Thymus (tissue), 11 donors: ENCODE measurements at regions not wholly inside any gene's neighbourhood (a gene's known extent, or its start where the extent isn't known, plus 50 kb on each side); places are given as distances from the start of the nearest gene placed in this dataset.

Experiments
- DNase-seq, 9 donors: peaks; one replicate each; pipeline ENCODE4 v3.0.0-alpha.2; 2013; ENCODE audit warnings: low spot score in 9 of 9, low read depth in 6 of 9, missing footprints in 1 of 9
- H3K27ac ChIP-seq, 2 donors: one replicate each; pipeline ENCODE4 v1.5.1; 2013; ENCODE audit warnings: control low read depth in 1 of 2, low read depth in 1 of 2, low read length in 1 of 2, mild to moderate bottlenecking in 1 of 2, moderate library complexity in 1 of 2
- H3K27me3 ChIP-seq, 2 donors: one replicate each; pipeline ENCODE4 v1.5.1; 2013; ENCODE audit warnings: low read length in 1 of 2; ENCODE audit not compliant: control insufficient read depth in 2 of 2, insufficient read depth in 1 of 2
- H3K36me3 ChIP-seq, 2 donors: one replicate each; pipeline ENCODE4 v1.5.1; 2013; ENCODE audit warnings: low read length in 1 of 2, mild to moderate bottlenecking in 1 of 2, moderate library complexity in 1 of 2; ENCODE audit not compliant: control insufficient read depth in 2 of 2, insufficient read depth in 2 of 2
- H3K4me1 ChIP-seq, 2 donors: one replicate each; pipeline ENCODE4 v1.5.1; 2013; ENCODE audit warnings: low read length in 2 of 2; ENCODE audit not compliant: control insufficient read depth in 2 of 2, insufficient read depth in 2 of 2
- H3K4me3 ChIP-seq, 2 donors: one replicate each; pipeline ENCODE4 v1.5.1; 2013; ENCODE audit warnings: low read length in 2 of 2, control low read depth in 1 of 2, mild to moderate bottlenecking in 1 of 2
- H3K9me3 ChIP-seq, 2 donors: one replicate each; pipeline ENCODE4 v1.5.1; 2013; ENCODE audit warnings: low read length in 1 of 2, mild to moderate bottlenecking in 1 of 2; ENCODE audit not compliant: control insufficient read depth in 2 of 2, insufficient read depth in 1 of 2
- WGBS: extraction: QIAGEN DNeasy Blood & Tissue Kit; methylation state at CpG from one replicate; pipeline ENCODE4 v1.1.7; 2013; 5-methylcytosine and 5-hydroxymethylcytosine counted together
- donor health status: healthy.

DNA sequence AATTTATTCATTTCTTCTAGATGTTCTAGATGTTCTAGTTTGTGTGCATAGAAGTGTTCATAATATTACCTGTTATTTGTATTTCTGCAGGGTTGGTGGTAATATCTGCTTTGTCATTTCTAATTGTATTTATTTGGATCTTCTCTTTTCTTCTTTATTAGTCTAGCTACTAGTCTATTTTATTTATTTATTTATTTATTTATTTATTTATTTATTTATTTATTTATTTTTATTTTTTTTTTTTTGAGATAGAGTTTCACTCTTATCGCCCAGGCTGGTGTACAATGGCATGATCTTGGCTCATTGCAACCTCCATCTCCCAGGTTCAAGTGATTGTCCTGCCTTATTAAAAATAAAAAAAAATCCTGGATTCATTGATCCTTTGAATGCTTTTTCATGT, 114.8 kb upstream of the THSD7A start:
- H3K9me3 ChIP-seq = peaks cover 1 to 14% of the 10 kb centered on the region in 2 donors
- H3K27ac ChIP-seq = no peak overlapping the region
- no peaks in the 10 kb centered on the region for H3K27me3 ChIP-seq
- no peak overlapping the region for H3K4me3 ChIP-seq
- H3K36me3 ChIP-seq = no peaks in the 10 kb centered on the region
- H3K4me1 ChIP-seq = no peaks in the 10 kb centered on the region
- WGBS = 96% methylated on average over 1 of the region's 1 CpG
- no peak for DNase-seq

- Histone ChIP-seq H3K9me3 (peaks cover 1 to 14% of the 10 kb centered on the region in 2 donors), H3K4me3 (no peak overlapping the region), H3K27me3 (no peaks in the 10 kb centered on the region), H3K27ac (no peak overlapping the region), H3K4me1 (no peaks in the 10 kb centered on the region), H3K36me3 (no peaks in the 10 kb centered on the region)
- WGBS = 93% methylated on average over 4 of the region's 4 CpGs
- no peak for DNase-seq
Observed at GRCh38 chr7:11950281-11950680, 118.3 kb upstream of the THSD7A start.

GRCh38 chr7:11950942-11951341, 118.9 kb upstream of the THSD7A start:
- 95% methylated on average over 3 of the region's 3 CpGs for WGBS

DNA sequence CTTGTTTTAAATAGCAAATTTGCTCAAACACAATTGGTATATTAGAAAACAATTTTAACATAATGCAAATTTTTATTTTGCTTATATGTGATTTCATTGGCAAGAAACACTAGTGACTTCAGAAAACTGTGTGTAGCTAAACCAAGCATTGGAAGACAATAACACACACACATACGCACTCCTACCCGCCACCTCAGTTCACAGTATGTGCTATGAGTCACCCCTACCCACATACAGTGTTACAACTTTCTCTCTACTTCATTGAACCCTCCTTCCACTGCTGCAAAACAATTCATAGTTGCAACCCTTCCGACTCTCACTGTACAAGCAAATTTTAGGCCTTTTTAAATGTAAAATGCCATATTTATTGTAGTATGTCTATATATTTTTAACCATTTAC, 119.9 kb upstream of the THSD7A start:
- H3K36me3 ChIP-seq = no peaks in the 10 kb centered on the region
- no peak for DNase-seq
- H3K27ac ChIP-seq = no peak overlapping the region
- H3K4me3 ChIP-seq = no peak overlapping the region
- WGBS = 91% methylated on average over 3 of the region's 3 CpGs
- H3K9me3 ChIP-seq = peaks cover 1 to 14% of the 10 kb centered on the region in 2 donors
- no peaks in the 10 kb centered on the region for H3K27me3 ChIP-seq
- no peaks in the 10 kb centered on the region for H3K4me1 ChIP-seq

More at GRCh38 chr7:11950942-11951341, 118.9 kb upstream of the THSD7A start:
- H3K4me1 ChIP-seq = no peaks in the 10 kb centered on the region
- H3K36me3 ChIP-seq = no peaks in the 10 kb centered on the region
- H3K9me3 ChIP-seq = peaks cover 1 to 14% of the 10 kb centered on the region in 2 donors
- DNase-seq = no peak
- H3K27me3 ChIP-seq = no peaks in the 10 kb centered on the region
- H3K4me3 ChIP-seq = no peak overlapping the region
- no peak overlapping the region for H3K27ac ChIP-seq

- no peaks in the 10 kb centered on the region for H3K4me1 ChIP-seq
- H3K36me3 ChIP-seq = no peaks in the 10 kb centered on the region
- H3K27ac ChIP-seq = no peak overlapping the region
- no peak overlapping the region for H3K4me3 ChIP-seq
- DNase-seq = no peak
- no peaks in the 10 kb centered on the region for H3K27me3 ChIP-seq
- H3K9me3 ChIP-seq = peaks cover 1 to 14% of the 10 kb centered on the region in 2 donors
- WGBS = 70% methylated on average over 2 of the region's 2 CpGs
Observed at GRCh38 chr7:11952972-11953371, 121.0 kb upstream of the THSD7A start.

DNA sequence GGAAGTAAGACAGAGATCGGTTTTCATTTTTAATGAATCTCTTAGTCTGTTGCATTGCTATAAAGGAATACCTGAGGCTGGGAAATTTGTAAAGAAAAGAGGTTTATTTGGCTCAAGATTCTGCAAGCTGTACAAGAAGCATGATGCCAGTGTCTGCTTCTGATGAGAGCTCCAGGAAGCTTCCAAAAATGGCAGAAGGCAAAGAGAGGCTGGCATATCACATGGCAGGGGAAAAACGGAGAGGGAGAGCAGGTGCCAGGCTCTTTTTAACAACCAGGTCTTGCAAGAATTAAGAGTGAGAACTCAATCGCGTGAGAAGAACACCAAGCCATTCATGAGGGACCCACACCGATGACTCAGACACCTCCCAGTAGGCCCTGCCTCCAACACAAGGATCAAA, 125.0 kb upstream of the THSD7A start:
- no peak overlapping the region for H3K4me3 ChIP-seq
- WGBS = 71% methylated on average over 5 of the region's 5 CpGs
- no peaks in the 10 kb centered on the region for H3K9me3 ChIP-seq
- H3K4me1 ChIP-seq = no peaks in the 10 kb centered on the region
- no peak overlapping the region for H3K27ac ChIP-seq
- no peaks in the 10 kb centered on the region for H3K27me3 ChIP-seq
- no peaks in the 10 kb centered on the region for H3K36me3 ChIP-seq
- DNase-seq = no peak

GRCh38 chr7:11957956-11958355, 126.0 kb upstream of the THSD7A start:
- Histone ChIP-seq H3K4me3 (no peak overlapping the region), H3K4me1 (no peaks in the 10 kb centered on the region), H3K36me3 (no peaks in the 10 kb centered on the region), H3K27me3 (no peaks in the 10 kb centered on the region), H3K27ac (no peak overlapping the region), H3K9me3 (no peaks in the 10 kb centered on the region)
- DNase-seq = no peak
- WGBS = 89% methylated on average over 1 of the region's 1 CpG

DNA sequence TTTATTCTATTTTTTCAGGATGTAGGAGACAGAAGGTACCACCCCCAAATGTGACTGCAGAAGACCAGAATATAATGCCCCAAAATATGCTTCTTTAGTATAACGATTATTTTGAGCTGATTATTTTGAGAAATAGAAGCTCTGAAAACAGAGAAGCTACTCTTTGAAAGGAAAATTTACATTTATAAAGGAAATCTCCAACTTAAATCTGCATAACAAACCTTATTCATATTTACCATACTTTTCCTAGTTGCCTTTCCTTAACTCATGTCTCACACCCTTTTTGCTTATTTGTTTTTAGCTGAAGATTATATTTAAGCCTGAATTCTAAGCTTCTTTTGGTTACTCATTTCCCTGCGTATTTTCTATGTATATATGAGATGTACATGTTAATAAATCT, 127.1 kb upstream of the THSD7A start:
- Histone ChIP-seq H3K27me3 (no peaks in the 10 kb centered on the region), H3K27ac (no peak overlapping the region), H3K9me3 (no peaks in the 10 kb centered on the region), H3K4me1 (no peaks in the 10 kb centered on the region), H3K36me3 (no peaks in the 10 kb centered on the region), H3K4me3 (no peak overlapping the region)
- 72% methylated on average over 2 of the region's 2 CpGs for WGBS
- DNase-seq = no peak

DNA sequence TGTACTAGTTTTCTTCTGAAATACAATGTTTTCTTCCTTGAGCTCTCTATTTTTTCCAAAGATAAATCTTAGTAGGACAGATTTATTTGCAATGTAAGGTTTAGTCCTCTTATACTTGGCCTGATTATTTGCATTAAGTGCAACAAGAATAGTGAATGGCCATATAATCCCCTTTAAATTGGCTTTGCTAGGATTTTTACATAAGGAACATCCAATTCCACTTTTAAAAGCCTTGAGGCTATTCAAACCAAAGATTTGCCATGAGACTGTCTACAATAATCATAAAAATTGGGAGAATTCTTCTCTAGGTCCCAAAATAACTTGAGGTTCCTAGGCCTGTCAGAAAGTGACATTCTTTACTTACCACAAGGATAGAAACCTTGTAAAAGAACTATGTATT, 128.6 kb upstream of the THSD7A start:
- Histone ChIP-seq H3K4me3 (no peak overlapping the region), H3K36me3 (no peaks in the 10 kb centered on the region), H3K4me1 (no peaks in the 10 kb centered on the region), H3K27ac (no peak overlapping the region), H3K27me3 (no peaks in the 10 kb centered on the region), H3K9me3 (no peaks in the 10 kb centered on the region)
- no peak for DNase-seq

GRCh38 chr7:11969643-11970042, 137.6 kb upstream of the THSD7A start:
- Histone ChIP-seq H3K27ac (no peak overlapping the region), H3K4me1 (no peaks in the 10 kb centered on the region), H3K4me3 (no peak overlapping the region), H3K9me3 (peaks cover 0 to 1% of the 10 kb centered on the region in 2 donors), H3K36me3 (no peaks in the 10 kb centered on the region), H3K27me3 (no peaks in the 10 kb centered on the region)
- 86% methylated on average over 1 of the region's 1 CpG for WGBS
- no peak for DNase-seq
